Stomach (tissue), 4 donors: ENCODE measurements at regions not wholly inside any gene's neighbourhood (a gene's known extent, or its start where the extent isn't known, plus 50 kb on each side); places are given as distances from the start of the nearest gene placed in this dataset.

Source experiments
- CTCF ChIP-seq, 7 experiments: fragments of 450-650 bp in 4 of 7; fragments of 200-600 bp in 3 of 7; sonication (generic) in 3 of 7; IDR thresholded peaks; one replicate each; pipeline ENCODE4 v1.5.1; 2016 to 2019; ENCODE audit warnings: antibody characterized with exemption in 7 of 7, control low read depth in 2 of 7, mild to moderate bottlenecking in 1 of 7
- POLR2A ChIP-seq, 4 donors: fragments of 450-650 bp; IDR thresholded peaks; one replicate each; pipeline ENCODE4 v1.6.1; 2016; ENCODE audit warnings: antibody characterized with exemption in 4 of 4, control low read depth in 2 of 4, mild to moderate bottlenecking in 1 of 4, moderate library complexity in 1 of 4

GRCh38 chr2:129001926-129002325 is 683.3 kb upstream of the HS6ST1 start:
- TF ChIP-seq CTCF (IDR thresholded peaks at IDR 0.05) (no peak), POLR2A (IDR thresholded peaks at IDR 0.05) (no peak)
